Left lung (tissue), 4 donors: ENCODE measurements at regions not wholly inside any gene's neighbourhood (a gene's known extent, or its start where the extent isn't known, plus 50 kb on each side); places are given as distances from the start of the nearest gene placed in this dataset.

Experiments
- ATAC-seq: fragments of 200-7000 bp; cut with Tn5 transposase; one replicate; pipeline ENCODE4 v1.9.1; 2020; ENCODE audit warnings: moderate library complexity
- DNase-seq, 4 donors: peaks; one replicate each; pipeline ENCODE4 v3.0.0-alpha.2; 2013 to 2020
- H3K27ac ChIP-seq, 2 donors: fragments of 200-600 bp; sonication (generic) in 1 of 2; one replicate each; pipeline versions ENCODE4 v1.5.0 to v1.8.0; 2020 to 2021
- H3K27me3 ChIP-seq, 2 donors: fragments of 200-600 bp; sonication (generic) in 1 of 2; one replicate each; pipeline versions ENCODE4 v1.5.0 to v1.8.0; 2020 to 2021
- H3K36me3 ChIP-seq, 2 donors: fragments of 200-600 bp; sonication (generic) in 1 of 2; one replicate each; pipeline versions ENCODE4 v1.5.0 to v1.8.0; 2020 to 2021
- H3K4me1 ChIP-seq, 2 donors: fragments of 200-600 bp; one replicate each; pipeline ENCODE4 v1.8.0; 2021
- H3K4me3 ChIP-seq, 2 donors: fragments of 200-600 bp; sonication (generic) in 1 of 2; one replicate each; pipeline versions ENCODE4 v1.5.0 to v1.8.0; 2020 to 2021; ENCODE audit warnings: mild to moderate bottlenecking in 1 of 2
- H3K9me3 ChIP-seq, 2 donors: fragments of 200-600 bp; sonication (generic) in 1 of 2; one replicate each; pipeline versions ENCODE4 v1.5.0 to v1.8.0; 2020 to 2021
- intact Hi-C, 2 donors: fragments of 100-400 bp; cut with DNase I; formaldehyde crosslinking; loops; one replicate each; pipeline versions ENCODE4 v1.11.2 to v1.14.2; 2022
- TF ChIP-seq, protein P1 (sequence below), 2 donors: fragments of 200-600 bp; sonication (generic) in 1 of 2; IDR thresholded peaks; one replicate each; pipeline versions ENCODE4 v1.5.0 to v1.8.0; 2021; ENCODE audit warnings: antibody characterized with exemption in 2 of 2
- donor health status: DM: no; HTN: yes; CAD: no.
- donor health status: DM: no; HTN: no; CAD: no.

DNA sequence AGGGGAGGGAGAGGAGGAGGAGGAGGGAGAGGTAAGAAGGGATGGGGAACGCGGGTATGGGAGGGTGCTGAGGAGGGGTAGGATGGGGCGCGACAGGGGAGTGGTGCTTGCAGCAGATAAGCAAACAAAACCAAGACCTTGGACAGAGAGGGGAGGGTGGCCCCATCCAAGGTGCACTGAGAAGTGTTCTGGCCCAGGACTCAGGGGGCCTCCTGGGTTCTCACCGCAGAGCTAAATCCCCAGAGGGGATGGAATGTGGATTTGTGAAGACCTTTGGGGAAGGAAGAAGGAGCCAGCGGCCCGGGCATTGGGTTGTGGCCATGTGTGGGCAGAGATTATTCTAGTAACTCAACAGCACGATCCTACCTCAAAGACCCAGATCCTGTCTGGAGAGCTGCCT is 90.9 kb upstream of the LINC01488 start:
- ATAC-seq (no peak), DNase-seq (no peak)
- TF ChIP-seq, protein P1, sequence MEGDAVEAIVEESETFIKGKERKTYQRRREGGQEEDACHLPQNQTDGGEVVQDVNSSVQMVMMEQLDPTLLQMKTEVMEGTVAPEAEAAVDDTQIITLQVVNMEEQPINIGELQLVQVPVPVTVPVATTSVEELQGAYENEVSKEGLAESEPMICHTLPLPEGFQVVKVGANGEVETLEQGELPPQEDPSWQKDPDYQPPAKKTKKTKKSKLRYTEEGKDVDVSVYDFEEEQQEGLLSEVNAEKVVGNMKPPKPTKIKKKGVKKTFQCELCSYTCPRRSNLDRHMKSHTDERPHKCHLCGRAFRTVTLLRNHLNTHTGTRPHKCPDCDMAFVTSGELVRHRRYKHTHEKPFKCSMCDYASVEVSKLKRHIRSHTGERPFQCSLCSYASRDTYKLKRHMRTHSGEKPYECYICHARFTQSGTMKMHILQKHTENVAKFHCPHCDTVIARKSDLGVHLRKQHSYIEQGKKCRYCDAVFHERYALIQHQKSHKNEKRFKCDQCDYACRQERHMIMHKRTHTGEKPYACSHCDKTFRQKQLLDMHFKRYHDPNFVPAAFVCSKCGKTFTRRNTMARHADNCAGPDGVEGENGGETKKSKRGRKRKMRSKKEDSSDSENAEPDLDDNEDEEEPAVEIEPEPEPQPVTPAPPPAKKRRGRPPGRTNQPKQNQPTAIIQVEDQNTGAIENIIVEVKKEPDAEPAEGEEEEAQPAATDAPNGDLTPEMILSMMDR (IDR thresholded peaks at IDR 0.05): no peak
- Histone ChIP-seq H3K9me3 (peaks cover 0 to 14% of the 10 kb centered on the region in 2 donors), H3K36me3 (no peaks in the 10 kb centered on the region), H3K4me1 (no peaks in the 10 kb centered on the region), H3K4me3 (no peak overlapping the region), H3K27ac (no peak overlapping the region), H3K27me3 (no peaks in the 10 kb centered on the region)
- intact Hi-C loops: no loop called here

DNA sequence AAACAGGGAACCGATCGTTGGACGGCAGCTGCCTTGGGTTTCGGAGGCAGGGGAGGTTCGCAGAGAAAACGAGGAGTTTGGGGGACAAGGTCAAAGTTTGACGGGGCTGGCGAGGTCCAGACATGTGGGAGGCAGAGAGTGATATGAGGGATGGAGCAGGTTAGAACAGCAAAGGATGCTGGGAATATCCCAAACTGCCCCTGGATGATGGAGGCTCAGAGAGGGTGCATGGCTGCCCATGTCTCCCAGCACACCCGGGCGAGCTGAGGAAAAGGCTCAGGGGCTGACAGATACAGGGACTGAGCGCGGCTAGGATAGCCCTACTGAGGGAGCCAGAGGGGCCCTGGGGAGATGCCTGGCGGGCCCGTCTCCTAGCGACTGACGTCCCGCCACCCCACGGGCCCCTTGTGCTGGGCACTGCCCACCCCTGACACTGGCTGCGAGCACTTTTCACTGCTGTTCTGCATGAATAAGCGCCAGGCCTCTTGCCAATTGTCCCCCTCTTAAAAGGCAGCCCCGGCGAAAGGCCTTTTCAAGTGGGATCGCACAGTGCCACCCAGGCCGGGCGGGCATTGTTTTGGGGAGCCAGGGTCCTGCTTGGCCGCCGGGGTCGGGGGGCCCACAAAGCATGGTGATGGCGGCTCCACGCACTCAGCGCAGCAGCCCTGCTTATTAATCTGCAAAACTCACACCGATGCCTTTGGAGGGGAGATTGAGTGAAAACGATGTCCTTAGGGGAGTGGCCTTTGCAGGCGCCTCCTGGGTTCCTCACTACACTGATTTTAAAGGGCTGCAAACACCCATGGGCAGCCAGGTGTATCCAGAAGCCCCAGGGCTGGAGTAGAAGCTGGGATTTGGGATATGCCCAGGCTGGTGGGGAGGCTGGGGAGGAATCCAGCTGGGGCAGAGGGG is 90.0 kb upstream of the LINC01488 start:
- no peak overlapping the region for H3K27ac ChIP-seq
- intact Hi-C loops: no loop called here
- ATAC-seq: no peak

DNA sequence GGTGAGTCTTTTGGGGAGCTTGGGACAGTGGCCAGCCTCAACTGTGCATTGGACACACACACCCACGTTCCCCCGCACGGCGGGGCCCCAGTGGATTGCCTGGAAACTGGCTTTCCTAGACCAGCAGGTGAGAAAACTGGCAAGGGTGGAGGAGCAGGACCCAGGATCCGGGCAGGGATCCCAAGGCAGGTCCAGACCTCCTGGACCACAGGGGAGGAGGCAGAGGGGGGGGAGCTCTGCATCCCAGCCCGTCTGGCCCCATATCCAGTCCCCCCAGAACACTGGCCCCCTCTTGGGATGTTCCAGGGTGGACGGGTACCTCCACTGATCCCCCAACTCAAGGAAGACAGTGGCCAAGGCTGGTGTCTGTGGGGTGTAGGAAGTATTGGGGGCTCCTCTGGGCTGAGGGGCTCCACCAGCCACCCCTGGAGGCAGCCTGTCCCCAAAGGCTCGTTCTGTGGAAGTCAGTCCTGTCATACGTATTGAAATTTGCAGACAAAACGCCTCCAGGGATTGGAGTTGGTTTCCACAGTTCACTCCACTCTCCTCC is 89.3 kb upstream of the LINC01488 start:
- peak in 1 of 4 donors; percentile 66 for DNase-seq
- intact Hi-C loops: no loop called here

More for the DNA sequence above, 90.0 kb upstream of the LINC01488 start:
- peak in 1 of 4 donors; percentile 61 for DNase-seq
- TF ChIP-seq, protein P1 (IDR thresholded peaks at IDR 0.05): no peak
- Histone ChIP-seq H3K36me3 (no peaks in the 10 kb centered on the region), H3K27me3 (no peaks in the 10 kb centered on the region), H3K9me3 (peaks cover 0 to 14% of the 10 kb centered on the region in 2 donors), H3K4me3 (no peak overlapping the region), H3K4me1 (no peaks in the 10 kb centered on the region)

DNA sequence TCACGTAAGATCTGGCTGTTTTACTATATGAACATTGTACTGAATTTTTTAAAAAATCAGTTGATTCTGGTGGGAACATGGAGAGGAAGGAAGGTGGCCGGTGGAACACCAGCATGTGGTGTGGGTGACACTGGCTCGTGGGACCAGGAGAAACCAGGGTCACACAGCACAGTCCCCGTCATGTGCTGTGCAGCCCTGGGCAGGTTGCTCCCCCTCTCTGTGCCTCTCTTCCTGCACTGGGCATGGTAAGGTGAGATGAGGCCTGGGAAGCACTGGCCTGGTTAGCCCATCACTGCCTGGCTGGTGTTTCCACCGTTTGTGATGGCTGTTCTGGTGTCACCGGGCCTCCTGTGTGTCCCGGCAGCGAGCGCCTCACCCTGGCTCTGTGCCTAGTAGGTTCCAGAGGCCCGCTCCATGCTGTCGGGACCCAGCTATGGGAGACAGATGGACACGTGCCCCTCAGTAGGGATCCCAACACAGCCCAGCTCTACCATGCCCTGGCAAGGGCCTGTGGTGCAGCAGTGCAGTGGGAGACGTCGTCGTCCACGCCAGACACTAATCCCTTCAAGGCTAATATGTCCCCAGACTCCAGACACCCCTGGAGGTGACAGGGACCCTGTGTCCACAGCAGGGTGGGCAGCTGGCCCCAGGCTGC is 88.2 kb upstream of the LINC01488 start:
- DNase-seq (peak in 1 of 4 donors; percentile 47), ATAC-seq (no peak)
- Histone ChIP-seq H3K4me3 (no peak overlapping the region), H3K9me3 (peaks cover 0 to 8% of the 10 kb centered on the region in 2 donors), H3K27ac (no peak overlapping the region), H3K27me3 (no peaks in the 10 kb centered on the region), H3K4me1 (no peaks in the 10 kb centered on the region), H3K36me3 (no peaks in the 10 kb centered on the region)
- TF ChIP-seq, protein P1 (IDR thresholded peaks at IDR 0.05): no peak
- intact Hi-C loops: no loop called here

More for the DNA sequence above, 89.3 kb upstream of the LINC01488 start:
- Histone ChIP-seq H3K27ac (no peak overlapping the region), H3K4me3 (no peak overlapping the region), H3K4me1 (no peaks in the 10 kb centered on the region), H3K36me3 (no peaks in the 10 kb centered on the region), H3K9me3 (peaks cover 0 to 14% of the 10 kb centered on the region in 2 donors), H3K27me3 (no peaks in the 10 kb centered on the region)
- TF ChIP-seq, protein P1 (IDR thresholded peaks at IDR 0.05): no peak
- ATAC-seq: no peak

DNA sequence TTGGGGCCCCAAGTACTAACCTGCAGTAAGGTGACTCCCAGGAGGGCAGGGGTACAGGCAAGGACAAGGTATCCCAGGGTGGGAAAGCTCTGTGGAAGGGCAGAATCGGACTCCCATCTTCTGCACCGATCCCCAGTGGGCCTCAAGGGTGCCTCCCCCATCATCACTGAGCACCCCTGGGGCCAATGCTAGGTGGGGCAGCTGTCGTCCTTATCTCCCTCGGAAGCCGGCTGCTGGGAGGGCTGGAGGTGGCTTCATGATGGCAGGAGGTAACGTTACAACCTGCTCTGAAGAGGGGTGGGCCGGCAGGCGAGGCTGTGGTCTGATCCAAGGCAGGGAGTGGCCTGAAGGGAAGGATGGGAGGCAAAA is 87.6 kb upstream of the LINC01488 start:
- TF ChIP-seq, protein P1 (IDR thresholded peaks at IDR 0.05): no peak
- Histone ChIP-seq H3K4me1 (no peaks in the 10 kb centered on the region), H3K27me3 (no peaks in the 10 kb centered on the region), H3K4me3 (no peak overlapping the region), H3K9me3 (peaks cover 0 to 2% of the 10 kb centered on the region in 2 donors), H3K27ac (no peak overlapping the region), H3K36me3 (no peaks in the 10 kb centered on the region)
- intact Hi-C loops: no loop called here
- DNase-seq (peak in 1 of 4 donors; percentile 61), ATAC-seq (no peak)
